Middle frontal gyrus (tissue), 1 donor: ENCODE measurements at regions not wholly inside any gene's neighbourhood (a gene's known extent, or its start where the extent isn't known, plus 50 kb on each side); places are given as distances from the start of the nearest gene placed in this dataset.

Source experiments
- DNase-seq: peaks from one replicate; pipeline ENCODE4 v3.0.0-alpha.2; 2015; ENCODE audit warnings: low spot score; ENCODE audit errors: extremely low spot score

GRCh38 chr6:90947184-90948064 lies 360.6 kb upstream of the MAP3K7 start:
- DNase-seq = no peak

GRCh38 chr6:90941885-90942284 lies 355.0 kb upstream of the MAP3K7 start:
- no peak for DNase-seq

DNA sequence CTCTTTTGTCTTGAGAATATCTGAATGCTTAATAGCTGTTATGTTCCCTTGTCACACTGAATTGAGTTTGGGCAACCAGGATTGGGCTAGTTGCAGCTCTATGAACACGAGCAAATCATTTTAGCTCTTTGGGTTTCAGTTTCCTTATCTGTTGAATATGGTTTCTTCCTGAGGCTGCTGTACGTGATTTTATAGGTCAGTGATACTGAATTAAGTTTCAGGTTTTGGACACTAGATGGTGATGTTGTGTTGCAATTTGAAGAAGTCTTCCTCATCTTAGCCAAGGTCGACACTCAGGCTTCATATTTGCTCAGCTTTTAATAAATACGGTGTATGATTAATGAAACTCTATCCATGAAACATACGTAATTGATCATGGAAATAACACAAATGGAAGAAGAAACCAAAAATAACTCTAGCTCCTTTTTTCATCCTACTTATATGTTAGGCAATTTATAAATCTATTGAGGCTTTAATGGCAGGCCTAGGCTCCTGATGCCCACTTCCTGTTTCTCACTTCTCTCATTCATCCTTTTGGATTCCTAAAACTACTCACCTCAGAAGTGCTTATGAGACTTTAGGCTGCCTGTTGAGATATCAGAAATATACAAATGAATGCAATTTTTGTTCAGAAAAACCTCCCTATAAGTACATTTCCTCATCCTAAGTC lies 354.1 kb upstream of the MAP3K7 start:
- DNase-seq = no peak

GRCh38 chr6:90939906-90940305 lies 353.0 kb upstream of the MAP3K7 start:
- DNase-seq = no peak

- no peak for DNase-seq
These were observed 351.2 kb upstream of the MAP3K7 start for GRCh38 chr6:90938122-90938521.

GRCh38 chr6:90936286-90936685 lies 349.4 kb upstream of the MAP3K7 start:
- DNase-seq = no peak

DNA sequence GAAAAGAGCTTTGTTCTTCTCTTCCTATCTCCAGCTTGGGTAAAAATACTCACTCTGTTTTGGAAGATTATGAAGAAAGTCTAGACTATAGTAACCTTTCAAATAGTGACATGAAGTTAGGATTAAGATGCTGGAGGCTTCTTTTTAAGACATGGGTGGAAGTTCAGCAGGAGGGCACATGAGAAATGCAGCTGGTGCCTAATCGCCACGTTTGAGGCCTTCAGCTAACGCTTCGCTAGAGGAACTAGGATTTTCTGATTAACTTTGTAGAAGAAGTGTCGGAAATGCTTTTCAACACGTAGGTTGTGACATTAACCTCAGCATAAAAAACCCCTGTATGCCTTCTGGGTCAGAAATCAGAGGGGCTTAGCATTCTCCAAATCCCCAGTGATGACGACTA lies 348.1 kb upstream of the MAP3K7 start:
- DNase-seq = no peak

DNA sequence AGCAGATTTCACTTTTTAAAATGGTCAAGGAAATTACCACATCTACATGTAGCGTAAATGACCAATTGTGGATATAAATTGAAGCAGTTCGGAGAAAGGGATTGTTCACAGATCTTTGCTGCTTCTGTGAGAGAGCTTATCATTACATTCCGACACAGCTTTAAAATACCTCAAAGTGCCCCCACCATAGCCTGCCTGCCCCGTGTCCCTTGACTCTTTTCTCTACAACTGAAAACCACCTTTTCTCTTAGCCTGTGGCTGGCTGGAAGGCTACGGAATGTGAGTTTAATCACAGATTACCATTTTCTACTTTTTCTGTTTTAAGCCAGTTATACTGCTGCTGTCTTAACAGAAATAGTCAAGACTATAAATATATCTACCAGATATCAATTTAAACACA lies 347.2 kb upstream of the MAP3K7 start:
- no peak for DNase-seq

DNA sequence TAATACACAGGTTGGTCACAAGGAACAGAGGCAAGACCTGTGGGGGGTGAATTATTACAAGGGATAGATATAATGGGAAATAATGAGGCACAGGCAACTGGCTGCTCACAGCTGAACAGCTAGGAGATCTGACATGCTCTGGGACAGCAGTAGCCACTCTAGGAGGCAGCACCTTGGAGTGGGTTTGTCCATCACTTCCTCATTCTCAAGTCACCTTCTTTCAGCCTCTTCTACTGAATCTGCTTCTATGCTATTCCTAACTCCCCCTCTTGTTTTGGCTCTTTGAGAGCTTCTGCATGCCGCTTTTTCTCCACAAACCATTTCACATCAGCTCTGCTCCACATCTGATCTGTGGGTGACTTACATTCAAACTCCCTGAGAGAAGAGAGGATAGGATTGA lies 345.5 kb upstream of the MAP3K7 start:
- DNase-seq = no peak

GRCh38 chr6:90928051-90928450 lies 341.2 kb upstream of the MAP3K7 start:
- no peak for DNase-seq

- DNase-seq = no peak
These were observed 338.9 kb upstream of the MAP3K7 start for GRCh38 chr6:90925726-90926125.

GRCh38 chr6:90922325-90922724 lies 335.5 kb upstream of the MAP3K7 start:
- no peak for DNase-seq

- DNase-seq = no peak
These were observed 331.5 kb upstream of the MAP3K7 start for GRCh38 chr6:90918361-90918760.

- no peak for DNase-seq
These were observed 330.5 kb upstream of the MAP3K7 start for GRCh38 chr6:90917376-90917775.

DNA sequence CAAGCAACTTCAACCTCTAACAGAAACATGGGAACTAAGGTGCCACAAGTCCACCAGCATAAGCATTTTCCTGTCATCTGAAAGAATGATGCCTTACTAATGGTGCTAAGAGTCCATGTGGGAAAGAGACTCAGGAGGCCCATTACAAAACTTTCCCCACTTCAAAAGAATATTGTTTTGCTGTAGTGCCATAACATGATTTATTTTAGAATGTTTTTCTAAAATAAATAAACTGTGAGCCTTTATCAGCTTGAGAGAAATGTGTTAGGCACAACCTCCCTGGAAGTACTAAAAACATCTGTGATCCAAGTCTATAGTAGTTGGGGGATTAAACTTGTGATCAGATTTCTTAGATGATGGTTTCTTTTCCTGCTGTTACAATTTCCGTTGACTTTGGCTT lies 330.1 kb upstream of the MAP3K7 start:
- DNase-seq = no peak

DNA sequence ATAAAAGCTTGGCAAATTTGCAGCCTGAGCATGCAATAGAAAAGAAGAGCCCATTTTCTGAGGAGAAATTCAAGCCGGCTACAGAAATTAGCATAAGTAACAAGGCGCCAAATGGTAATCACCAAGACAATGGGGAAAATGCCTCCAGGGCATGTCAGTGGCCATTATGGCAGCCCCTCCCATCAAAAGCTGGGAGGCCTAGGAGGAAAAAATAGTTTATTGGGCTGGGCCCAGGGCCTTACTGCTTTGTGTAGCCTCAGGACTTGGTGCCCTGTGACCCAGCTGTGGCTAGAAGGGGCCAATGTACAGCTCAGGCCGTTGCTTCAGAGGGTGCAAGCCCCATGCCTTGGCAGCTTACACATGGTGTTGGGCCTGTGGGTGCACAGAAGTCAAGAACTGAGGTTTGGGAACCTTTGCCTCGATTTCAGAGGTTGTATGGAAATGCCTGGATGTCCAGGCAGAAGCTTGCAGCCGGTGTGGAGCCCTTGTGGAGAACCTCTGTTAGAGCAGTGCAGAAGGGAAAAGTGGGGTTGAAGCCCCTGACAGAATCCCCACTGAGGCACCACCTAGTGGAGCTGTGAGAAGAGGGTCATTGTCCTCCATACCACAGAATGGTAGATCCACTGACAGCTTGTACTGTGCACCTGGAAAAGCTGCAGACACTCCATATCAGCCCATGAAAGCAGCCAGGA lies 328.5 kb upstream of the MAP3K7 start:
- no peak for DNase-seq

- DNase-seq = no peak
These were observed 327.4 kb upstream of the MAP3K7 start for GRCh38 chr6:90914312-90914711.

- no peak for DNase-seq
These were observed 326.5 kb upstream of the MAP3K7 start for GRCh38 chr6:90913266-90913960.

- DNase-seq = no peak
These were observed 324.8 kb upstream of the MAP3K7 start for GRCh38 chr6:90911642-90912041.

- no peak for DNase-seq
These were observed 324.0 kb upstream of the MAP3K7 start for GRCh38 chr6:90910893-90911292.

DNA sequence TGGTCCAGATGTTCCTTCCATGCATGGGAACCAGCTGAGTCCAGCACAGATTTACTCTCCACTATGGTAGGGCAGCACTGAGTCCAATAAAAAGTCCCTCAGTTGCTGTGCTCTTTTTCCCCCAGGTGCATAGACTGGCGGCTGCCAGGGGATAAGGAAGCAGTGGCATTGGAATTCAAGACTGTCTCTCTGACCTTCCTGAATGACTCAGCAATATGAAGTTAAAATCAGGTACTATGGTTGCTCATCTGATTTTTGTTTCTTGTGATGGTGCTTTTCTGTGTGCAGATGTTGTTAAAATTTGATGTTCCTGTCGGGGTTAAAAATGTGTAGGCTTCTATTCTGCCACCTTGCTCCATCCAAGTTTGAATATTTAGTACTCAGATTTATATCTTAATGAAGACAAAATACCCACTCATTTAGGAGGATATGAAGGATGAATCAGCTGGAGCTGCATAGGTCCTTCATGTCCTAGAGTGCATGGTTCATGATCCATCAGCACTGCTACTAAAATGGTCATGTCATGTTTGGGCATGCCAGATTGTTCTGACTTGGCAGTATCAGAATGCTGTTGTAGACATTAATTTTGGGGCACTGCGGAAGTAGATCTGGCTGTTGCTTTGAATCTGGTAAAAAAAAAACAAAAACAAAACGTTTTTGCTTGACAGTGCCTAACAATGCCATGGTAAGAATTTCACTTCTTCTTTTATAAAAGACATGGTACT lies 321.2 kb upstream of the MAP3K7 start:
- no peak for DNase-seq
